ENCODE measurements at regions not wholly inside any gene's neighbourhood (a gene's known extent, or its start where the extent isn't known, plus 50 kb on each side); places are given as distances from the start of the nearest gene placed in this dataset.

- TF ChIP-seq CTCF (IDR thresholded peaks at IDR 0.05; ENCODE audit: unreplicated experiment): no peak
- Mint-ChIP-seq H3K4me1 (no peaks in the 10 kb centered on the region), H3K9me3 (peaks cover 32% of the 10 kb centered on the region), H3K36me3 (no peaks in the 10 kb centered on the region), H3K4me3 (no peak overlapping the region), H3K27ac (no peak overlapping the region), H3K27me3 (ENCODE audit: low read depth) (peaks cover 37% of the 10 kb centered on the region)
- DNase-seq (ENCODE audit: low spot score in 2 of 2, unreplicated experiment in 2 of 2): no peak
Measured at GRCh38 chr1:14334336-14335176, 263.9 kb upstream of the KAZN start.

- Mint-ChIP-seq H3K9me3 (peaks cover 15% of the 10 kb centered on the region), H3K4me3 (no peak overlapping the region), H3K27me3 (ENCODE audit: low read depth) (peaks cover 53% of the 10 kb centered on the region), H3K36me3 (no peaks in the 10 kb centered on the region), H3K4me1 (no peaks in the 10 kb centered on the region), H3K27ac (no peak overlapping the region)
- DNase-seq (ENCODE audit: low spot score in 2 of 2, unreplicated experiment in 2 of 2): no peak
- no peak for TF ChIP-seq CTCF (IDR thresholded peaks at IDR 0.05; ENCODE audit: unreplicated experiment)
Measured at GRCh38 chr1:14338509-14338908, 260.0 kb upstream of the KAZN start.

- Mint-ChIP-seq H3K9me3 (peaks cover 13% of the 10 kb centered on the region), H3K27me3 (ENCODE audit: low read depth) (peaks cover 58% of the 10 kb centered on the region), H3K36me3 (no peaks in the 10 kb centered on the region), H3K27ac (no peak overlapping the region), H3K4me3 (no peak overlapping the region), H3K4me1 (no peaks in the 10 kb centered on the region)
- DNase-seq (ENCODE audit: low spot score in 2 of 2, unreplicated experiment in 2 of 2): no peak
- TF ChIP-seq CTCF (IDR thresholded peaks at IDR 0.05; ENCODE audit: unreplicated experiment): no peak
Measured at GRCh38 chr1:14339288-14339687, 259.2 kb upstream of the KAZN start.

GRCh38 chr1:14340002-14340785, 258.3 kb upstream of the KAZN start:
- no peak for DNase-seq (ENCODE audit: low spot score in 2 of 2, unreplicated experiment in 2 of 2)
- Mint-ChIP-seq H3K4me1 (no peaks in the 10 kb centered on the region), H3K4me3 (no peak overlapping the region), H3K36me3 (no peaks in the 10 kb centered on the region), H3K27ac (no peak overlapping the region), H3K27me3 (ENCODE audit: low read depth) (peaks cover 61% of the 10 kb centered on the region), H3K9me3 (peaks cover 13% of the 10 kb centered on the region)
- no peak for TF ChIP-seq CTCF (IDR thresholded peaks at IDR 0.05; ENCODE audit: unreplicated experiment)

- TF ChIP-seq CTCF (IDR thresholded peaks at IDR 0.05; ENCODE audit: unreplicated experiment): no peak
- H3K27ac Mint-ChIP-seq: no peak overlapping the region
- no peaks in the 10 kb centered on the region for H3K4me1 Mint-ChIP-seq
- DNase-seq (ENCODE audit: low spot score in 2 of 2, unreplicated experiment in 2 of 2): no peak
- H3K4me3 Mint-ChIP-seq: no peak overlapping the region
- H3K9me3 Mint-ChIP-seq: peaks cover 5% of the 10 kb centered on the region
- H3K36me3 Mint-ChIP-seq: no peaks in the 10 kb centered on the region
- peaks cover 58% of the 10 kb centered on the region for H3K27me3 Mint-ChIP-seq (ENCODE audit: low read depth)
Measured at GRCh38 chr1:14341147-14341546, 257.3 kb upstream of the KAZN start.

Data from mesothelial cell of epicardium (in vitro differentiated cells).